IPS DF 4.7 (cell line): ENCODE measurements at regions not wholly inside any gene's neighbourhood (a gene's known extent, or its start where the extent isn't known, plus 50 kb on each side); places are given as distances from the start of the nearest gene placed in this dataset.
"Not testable (repeated sequence)": the region's sequence is repeated elsewhere in the genome, so short reads cannot be mapped to it uniquely, and the experiment has no call there.

Experiments used
- DNase-seq: peaks from one replicate; pipeline ENCODE4 v3.0.0-alpha.2; 2013; ENCODE audit warnings: low spot score; ENCODE audit errors: extremely low read depth

DNA sequence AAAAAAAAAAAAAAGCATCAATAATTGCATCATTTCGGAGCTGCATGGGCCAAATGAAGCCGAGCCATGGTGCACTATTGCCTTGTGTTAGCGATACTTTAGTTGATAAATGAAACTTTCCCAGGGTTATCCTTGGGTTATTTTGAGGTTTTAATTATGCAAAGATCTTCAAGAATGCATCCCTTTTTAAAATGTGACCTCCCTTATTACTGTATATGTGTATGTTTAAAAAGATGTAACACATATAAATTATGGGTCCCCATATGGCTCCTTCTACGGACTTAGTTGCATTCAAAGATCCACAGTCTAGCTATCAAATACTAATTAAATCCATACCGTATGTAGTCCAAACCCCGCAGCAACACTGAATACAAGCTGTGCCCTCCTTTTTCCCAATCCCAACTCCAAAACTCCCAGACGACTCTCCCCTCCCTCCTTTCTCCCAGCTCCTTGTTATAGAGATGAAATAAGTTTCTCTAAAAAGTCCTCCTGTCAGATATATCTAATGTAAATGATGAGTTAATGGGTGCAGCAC, 129.3 kb upstream of the MAP1LC3B2 start:
- no peak for DNase-seq

DNA sequence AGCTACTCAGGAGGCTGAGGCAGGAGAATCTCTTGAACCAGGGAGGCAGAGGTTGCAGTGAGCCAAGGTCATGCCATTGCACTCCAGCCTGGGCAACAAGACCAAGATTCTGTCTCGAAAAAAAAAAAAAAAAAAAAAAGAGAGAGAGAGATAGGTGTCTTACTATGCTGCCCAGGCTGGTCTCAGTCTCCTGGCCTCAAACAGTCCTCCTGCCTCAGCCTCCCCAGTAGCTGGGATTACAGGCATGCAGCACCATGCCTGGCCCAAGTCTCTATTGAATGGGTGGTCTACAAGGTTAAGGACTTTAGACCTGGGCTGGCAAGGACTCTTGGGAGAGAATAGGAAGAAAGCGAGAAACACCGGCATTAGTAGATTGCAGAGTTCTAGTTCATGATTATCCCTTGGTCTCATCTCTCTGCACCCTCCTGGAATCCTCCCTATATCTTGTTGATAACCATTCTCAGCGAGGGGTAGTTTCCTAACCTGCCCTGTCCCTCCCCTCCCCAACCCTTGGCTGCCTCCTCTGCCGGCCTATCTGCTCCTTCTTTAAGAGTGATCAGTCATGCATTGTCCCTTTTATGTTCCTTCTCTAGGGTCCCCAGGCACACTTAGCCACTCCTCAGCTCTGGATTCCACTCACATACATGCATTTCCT, 128.1 kb upstream of the MAP1LC3B2 start:
- DNase-seq: no peak

DNA sequence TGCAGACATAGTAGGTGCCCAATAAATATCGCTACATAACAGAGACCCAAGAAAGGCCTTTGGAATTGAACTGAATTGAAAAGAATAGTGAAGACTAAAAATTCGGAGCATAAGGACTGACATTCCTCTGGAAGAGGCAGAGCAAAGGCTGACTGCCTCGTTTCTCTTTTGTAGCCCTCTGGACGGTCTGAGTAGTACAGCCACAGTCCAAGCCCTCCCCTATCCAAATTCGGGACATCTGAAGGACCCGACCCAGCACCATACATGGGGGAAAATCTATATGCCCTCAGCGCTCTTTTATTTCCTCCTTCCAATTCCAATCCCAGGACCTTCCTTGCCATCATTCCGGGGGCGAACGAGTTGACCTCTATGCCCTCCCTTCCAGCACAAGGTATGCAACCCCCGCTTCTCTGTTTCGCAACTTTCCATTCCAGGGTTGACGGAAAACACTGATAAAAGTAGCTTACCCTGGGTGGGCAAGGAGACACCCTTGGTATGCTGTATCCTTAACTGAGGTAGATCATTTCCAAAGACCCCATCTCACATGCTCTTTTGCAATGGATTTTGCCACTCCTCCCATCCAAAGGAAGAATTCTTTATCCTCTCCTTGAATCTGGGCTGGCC, 127.4 kb upstream of the MAP1LC3B2 start:
- DNase-seq: no peak

DNA sequence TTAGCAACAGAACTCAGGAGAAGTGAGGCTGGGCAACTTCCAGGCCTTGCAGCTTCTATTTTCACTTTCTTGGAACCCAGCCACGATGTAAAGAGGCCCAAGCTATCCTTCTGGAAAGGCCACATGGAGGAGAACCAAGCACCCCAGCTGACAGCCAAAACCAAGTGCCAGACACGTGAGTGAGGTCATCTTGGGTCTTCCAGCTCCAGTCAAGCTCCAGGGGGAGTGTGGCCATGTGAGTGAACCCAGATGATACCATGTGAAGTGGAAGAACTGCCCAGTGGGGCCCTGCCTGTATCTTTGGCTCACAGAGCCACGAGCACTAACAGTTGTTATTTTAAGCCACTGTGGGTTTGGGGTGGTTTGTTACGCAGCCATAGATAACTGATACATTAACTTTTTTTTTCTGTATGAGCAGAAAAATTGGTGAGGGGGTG, 126.8 kb upstream of the MAP1LC3B2 start:
- DNase-seq: no peak

DNA sequence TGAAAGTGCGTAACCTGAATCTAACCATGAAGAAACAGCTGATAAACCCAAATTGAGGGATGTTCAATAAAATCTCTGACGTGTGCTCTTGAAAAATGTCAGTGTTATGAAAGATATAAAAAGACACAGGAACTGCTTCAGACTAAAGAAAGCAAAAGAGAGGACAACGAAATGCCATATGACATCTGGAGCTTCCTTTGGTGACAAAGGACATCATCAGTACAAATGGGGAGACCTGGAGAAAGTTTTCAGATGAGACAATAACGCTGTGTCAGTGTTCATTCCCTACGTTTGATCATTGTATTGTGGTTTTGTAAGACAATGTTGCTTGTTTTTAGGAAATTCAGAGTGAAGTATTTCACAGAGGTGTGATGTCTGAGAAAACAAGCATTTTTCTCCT, 125.9 kb upstream of the MAP1LC3B2 start:
- no peak for DNase-seq

DNA sequence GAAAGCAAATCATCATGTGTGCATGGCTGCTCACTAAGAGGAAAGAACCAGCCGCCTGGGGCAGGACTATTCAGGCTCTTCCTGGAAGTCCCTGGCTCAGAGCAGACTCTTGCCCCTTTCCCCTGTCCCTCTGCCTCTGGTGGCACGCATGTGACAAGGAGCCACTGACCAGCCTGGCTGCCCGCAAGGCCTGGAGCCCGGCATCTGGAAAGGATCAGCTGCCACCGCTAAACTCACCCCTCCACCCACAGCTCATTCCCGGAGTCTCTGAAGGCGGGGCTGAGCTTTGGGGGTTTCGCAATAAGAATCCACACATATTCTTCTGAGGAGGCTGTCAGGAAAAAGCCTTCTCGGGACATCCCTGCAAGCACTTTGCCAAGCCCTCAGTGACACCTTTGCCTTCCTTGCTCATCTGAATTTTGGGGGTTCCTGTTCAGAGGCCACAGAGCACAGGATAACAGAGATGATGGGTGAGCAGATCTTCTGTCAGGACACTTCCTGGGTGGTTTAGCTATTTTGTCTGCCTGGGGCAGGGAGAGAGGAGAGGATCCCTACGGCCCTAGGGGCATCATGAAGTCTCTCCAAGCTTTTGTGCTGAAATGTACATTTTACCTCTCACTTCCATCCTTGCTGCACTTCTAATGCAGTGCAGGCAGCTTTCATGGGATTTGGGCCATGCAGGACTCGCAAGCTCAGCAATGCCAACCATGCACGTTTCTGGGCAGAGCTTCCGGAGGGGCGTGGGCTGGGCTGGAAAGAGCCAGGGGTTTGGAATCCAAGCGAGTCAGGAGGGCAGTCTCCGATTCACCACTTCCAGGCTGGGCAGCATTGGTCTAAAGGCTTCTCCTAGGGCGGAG, 124.8 kb upstream of the MAP1LC3B2 start:
- DNase-seq: no peak

DNA sequence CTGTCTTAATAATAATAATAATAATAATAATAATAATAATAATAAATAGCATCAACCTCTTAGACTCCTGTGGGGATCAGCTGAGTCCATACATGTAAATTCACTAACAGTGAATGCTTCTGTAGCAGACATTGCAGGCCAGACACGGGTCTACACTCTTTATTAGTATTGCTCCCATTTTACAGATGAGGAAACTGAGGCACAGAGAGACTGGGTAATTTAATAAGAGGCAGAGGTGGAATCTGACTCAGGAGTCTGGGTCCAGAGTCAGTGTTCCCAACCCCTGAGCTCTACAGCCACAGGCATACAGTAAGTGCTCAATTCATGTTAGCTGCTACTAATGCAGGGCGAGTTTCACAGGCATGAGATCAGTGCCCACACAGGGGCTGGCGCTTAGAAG, 123.2 kb upstream of the MAP1LC3B2 start:
- no peak for DNase-seq

DNA sequence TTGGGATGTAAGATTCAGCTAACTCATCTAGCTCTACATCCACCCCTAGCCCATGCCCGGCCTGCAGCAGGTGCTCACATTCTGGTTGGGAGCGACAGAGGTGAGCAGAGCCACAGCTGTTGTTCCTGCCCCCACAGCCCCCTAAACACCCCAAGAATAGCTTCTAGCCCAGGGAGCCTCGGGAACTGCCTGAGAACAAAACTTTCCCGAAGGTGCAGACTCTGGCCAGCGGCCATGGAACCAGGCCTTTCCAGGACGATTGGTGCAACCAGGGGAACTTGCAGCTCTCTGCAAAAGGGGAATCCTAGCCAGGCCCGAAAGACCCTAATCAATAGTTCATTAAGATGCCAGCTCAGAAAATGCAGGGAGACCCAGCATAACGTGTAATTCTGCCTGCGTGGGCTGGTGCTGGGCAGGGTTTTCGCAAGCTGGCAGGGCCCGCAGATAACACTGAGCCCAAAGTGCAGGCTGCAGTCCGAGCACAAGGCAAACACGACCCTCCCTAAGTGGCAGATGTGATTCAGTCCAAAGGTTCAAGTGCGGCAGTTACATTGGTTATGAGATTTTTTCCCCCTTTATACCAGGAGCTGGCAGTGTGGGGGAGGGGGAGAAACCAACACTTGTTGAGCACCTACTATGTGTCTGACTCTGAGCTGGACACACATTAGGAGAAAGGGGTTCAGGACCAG, 122.5 kb upstream of the MAP1LC3B2 start:
- no peak for DNase-seq

DNA sequence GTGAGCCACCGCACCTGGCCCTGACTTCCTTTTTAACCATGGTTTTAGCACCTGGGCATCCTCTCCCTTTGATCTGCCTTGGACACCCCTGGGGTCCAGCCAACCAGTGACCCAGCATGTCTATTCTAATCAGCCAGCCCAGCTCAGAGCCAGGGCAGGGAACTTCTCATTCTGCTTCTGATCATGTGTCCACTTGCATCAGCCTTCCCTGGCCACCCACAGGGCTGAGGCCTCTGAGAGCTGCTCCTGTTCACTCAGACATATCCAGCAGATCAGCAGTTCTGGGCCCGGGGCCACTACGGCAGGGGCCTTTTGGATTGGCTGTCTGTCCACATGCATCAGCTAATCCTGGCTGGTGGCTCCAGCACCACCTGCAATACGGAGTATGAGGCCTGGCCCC, 117.9 kb upstream of the MAP1LC3B2 start:
- DNase-seq: no peak

DNA sequence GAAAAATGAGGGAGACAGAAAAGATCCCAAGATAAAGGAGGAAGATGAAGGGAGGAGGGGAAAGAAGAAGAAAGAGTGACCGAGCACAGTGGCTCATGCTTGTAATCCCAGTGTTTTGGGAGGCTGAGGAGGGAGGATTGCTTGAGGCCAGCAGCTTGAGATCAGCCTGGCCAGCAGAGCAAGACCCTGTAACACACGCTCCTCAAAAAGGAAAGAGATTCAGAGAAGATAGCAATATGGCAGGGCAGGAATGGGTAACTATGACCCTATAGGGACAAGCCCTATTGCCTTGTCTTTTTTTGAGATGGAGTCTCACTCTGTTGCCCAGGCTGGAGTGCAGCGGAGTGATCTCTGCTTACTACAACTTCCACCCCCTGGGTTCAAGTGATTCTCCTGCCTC, 116.9 kb upstream of the MAP1LC3B2 start:
- no peak for DNase-seq

DNA sequence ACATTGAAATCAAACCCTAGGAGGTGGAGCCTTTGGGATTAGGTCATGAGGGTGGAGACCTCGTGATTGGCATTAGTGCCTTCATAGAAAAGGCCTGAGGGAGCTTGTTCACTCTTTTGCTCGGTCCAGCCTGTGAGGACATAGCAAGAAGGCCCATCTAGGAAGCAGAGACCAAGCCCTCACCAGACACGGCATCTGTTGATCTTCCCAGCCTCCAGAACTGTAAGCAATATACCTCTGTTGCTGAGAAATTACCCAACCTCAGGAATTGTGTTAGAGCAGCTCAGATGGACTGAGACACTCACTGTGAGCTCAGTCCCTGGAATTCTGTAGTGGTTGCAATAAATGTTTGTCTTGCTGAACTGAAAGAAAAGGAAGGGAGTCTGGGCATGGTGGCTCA, 116.2 kb upstream of the MAP1LC3B2 start:
- no peak for DNase-seq

DNA sequence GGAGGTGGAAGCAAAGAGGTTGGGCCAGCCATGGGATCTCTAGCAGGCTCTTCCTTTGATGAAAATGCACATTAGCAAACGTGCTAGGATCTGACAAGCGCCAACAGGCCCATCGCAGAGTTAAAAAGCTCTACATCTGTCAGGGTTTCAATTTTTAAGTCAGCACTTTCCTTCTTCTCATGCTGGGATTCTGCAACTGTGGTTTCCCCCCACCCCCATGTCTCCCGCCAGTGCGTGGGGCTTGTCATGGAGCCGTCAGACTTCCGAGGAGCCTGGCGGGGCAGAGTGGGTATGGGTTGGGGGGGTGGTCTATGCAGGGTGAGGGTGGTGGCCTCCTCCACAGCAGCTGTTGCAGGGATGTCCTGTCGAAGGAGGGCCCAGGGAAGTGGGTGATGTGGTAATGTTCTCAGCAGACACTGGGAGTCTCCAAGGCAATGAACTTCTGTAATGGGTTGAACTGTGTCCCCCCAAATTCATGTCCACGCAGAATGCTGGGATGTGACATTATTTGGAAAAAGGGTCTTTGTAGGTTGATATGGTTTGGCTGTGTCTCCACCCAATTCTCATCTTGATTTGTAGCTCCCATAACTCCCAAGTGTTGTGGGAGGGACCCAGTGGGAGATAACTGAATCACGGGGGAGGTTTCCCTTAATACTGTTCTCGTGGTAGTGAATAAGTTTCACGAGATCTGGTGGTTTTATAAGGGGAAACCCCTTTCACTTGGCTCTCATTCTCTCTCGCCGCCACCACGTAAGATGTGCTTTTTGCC, 115.2 kb upstream of the MAP1LC3B2 start:
- no peak for DNase-seq

DNA sequence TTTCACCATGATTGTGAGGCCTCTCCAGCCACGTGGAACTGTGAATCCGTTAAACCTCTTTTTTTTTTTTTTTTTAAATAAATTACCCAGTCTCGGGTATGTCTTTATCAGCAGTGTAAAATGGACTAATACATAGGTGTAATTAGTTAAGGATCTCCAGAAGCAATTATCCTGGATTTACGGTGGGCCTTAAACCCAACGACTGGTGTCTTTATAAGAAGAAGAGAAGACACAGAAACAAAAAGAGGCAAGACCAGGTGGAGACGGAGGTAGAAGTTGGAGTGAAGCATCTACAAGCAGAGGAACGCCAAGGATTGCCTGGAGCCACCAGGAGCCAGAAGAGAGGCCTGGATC, 114.6 kb upstream of the MAP1LC3B2 start:
- no peak for DNase-seq

DNA sequence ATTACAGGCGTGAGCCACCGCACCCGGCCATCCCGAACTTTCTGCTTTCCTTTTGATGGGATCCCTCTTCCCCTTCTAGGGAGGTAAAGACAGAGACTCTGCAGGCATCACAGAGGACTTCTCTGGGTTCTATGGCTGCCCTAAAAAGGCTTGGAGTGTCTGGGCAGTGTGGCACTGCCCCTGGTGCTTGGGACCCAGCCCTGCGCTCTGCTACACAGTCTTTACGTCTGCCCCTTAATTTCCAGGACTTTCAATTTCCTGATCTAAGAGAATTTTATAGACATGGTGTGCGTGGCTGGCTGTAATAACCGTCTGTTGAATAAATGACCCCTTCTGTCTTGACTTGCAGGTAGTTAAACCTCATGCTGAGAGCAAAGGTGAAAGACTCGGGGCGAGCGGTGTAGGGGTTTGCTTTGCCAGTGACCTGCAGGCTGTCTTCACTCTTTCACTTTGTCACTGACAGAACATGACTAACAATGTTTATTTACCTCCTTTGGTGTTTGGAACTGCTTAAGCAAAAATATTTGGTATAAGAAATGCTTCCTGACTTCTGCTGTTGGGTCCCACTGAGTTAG, 110.9 kb upstream of the MAP1LC3B2 start:
- DNase-seq: no peak

DNA sequence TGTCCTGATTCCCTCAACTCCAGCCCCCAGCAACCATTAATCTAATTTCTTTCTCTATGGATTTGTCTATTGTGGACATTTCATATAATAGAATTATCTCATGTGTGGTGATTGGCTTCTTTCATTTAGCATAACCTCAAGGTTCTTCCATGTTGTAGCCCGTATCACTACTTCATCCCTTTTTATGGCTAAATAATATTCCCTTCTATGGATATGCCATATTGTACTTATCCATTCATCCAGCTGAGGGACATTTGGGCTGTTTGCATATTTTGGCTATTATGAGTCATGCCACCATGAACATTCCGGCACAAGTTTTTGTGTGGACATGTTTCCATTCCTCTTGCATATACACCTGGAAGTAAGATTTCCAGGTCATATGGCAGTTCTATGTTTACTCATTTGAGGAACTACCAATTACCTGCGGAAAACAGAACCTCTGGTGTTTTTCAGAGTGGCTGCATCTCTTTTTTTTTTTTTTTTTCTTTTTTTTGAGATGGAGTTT, 108.7 kb upstream of the MAP1LC3B2 start:
- no peak for DNase-seq

DNA sequence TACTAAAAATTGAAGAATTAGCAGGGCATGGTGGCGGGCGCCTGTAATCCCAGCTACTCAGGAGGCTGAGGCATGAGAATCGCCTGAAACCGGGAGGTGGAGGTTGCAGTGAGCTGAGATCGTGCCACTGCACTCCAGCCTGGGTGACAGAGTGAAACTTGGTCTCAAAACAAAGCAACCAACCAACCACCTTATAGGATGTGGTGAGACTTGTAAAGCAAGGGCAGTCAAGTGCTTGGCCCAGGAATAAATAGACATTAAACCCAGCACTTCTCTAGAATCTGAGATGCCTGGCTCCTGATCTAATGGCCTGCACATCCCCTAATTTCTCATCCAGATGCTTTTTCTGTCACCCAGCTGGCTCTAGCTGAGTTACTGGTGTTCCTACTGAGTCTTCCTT, 106.2 kb upstream of the MAP1LC3B2 start:
- DNase-seq: not testable (repeated sequence)

DNA sequence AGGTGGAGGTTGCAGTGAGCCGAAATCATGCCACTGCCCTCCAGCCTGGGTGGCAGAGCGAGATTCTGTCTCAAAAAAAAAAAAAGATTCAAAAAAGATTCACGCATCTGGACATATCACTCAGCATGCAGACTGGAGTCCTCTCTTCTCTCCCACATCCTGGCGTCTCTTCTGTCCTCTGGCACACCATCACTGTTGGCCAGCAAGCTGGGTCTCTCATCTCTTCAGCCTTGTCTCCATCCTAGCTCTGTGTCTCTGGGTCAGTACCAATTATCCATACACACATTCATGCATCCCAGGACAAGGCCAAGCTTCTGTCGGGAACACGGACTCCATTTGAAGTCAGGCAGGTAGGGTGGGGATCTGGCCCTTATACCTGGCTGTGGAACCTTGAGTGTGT, 105.5 kb upstream of the MAP1LC3B2 start:
- DNase-seq: no peak

DNA sequence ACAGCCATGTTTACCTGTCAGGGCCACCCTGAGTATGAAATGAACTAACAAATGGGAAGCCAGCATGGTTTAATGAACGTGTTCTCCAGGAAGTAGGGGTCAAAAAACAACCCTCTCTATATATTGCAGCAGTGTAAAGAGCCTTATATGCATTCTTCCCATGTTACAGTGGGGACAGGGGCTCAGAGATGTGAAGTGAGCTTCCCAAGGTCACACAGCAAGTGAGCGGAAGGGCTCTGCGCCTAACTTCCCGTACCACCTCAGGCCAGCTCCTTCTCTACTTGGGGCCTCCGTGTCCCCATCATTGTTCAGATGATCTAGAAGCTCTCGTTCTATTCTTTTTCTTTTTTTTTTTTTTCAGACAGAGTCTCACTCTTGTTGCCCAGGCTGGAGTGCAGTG, 105.1 kb upstream of the MAP1LC3B2 start:
- DNase-seq: no peak

DNA sequence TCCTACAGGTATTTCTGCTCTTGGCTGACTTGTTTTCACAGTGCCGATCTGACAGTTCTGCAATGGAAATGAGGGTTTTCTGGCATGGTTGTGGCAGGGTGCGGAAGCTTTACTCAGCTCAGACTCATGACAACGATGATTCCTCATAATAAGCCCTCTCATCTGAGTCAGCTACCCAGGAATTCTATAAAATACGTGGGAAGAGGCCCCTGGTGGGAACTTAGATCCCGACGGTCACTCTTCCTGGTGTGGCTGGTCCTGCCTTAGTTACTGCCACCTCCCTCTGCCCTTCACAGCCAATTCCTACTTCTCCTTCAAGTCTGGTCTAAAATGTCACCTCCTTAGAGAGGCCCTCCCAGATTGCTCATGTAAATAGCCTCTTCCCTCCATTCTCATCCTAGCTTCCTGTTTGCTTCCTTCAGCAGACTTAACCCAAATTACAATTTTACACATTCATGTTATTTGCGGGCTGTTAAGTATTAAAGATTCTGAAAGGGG, 104.2 kb upstream of the MAP1LC3B2 start:
- DNase-seq: no peak
